GM12892 (cell line): ENCODE measurements at regions not wholly inside any gene's neighbourhood (a gene's known extent, or its start where the extent isn't known, plus 50 kb on each side); places are given as distances from the start of the nearest gene placed in this dataset.
"Not testable (repeated sequence)": the region's sequence is repeated elsewhere in the genome, so short reads cannot be mapped to it uniquely, and the experiment has no call there.

Experiments
- DNase-seq: peaks from one replicate; pipeline ENCODE4 v3.0.0; 2011; ENCODE audit not compliant: insufficient read length
- FAIRE-seq: peaks from 2 replicates; lab custom pipeline; 2011; peaks lifted over from hg19 to GRCh38; lab: Jason Lieb, UNC
- POLR2A ChIP-seq: IDR thresholded peaks from 2 replicates; pipeline ENCODE4 v1.6.1; 2011; ENCODE audit warnings: low read depth, low read length, control low read depth
- POLR2AphosphoS5 ChIP-seq: IDR thresholded peaks from 2 replicates; pipeline ENCODE4 v1.6.1; 2011; ENCODE audit warnings: low read depth, low read length, control low read depth
- TAF1 ChIP-seq: IDR thresholded peaks from 2 replicates; pipeline ENCODE4 v1.6.1; 2011; ENCODE audit warnings: low read depth, mild to moderate bottlenecking, control low read depth, low read length, borderline replicate concordance

GRCh38 chr4:37757761-37758160, 68.7 kb upstream of the PGM2 start:
- no peak for TF ChIP-seq POLR2A
- no peak for TF ChIP-seq POLR2AphosphoS5
- no peak for TF ChIP-seq TAF1
- DNase-seq (no peak), FAIRE-seq (no peak)

- TF ChIP-seq TAF1: no peak
- DNase-seq: no peak
- no peak for FAIRE-seq
Observed at GRCh38 chr4:37757121-37757520, 69.4 kb upstream of the PGM2 start.

- peak; percentile 76 for FAIRE-seq
- TF ChIP-seq POLR2A: no peak
- TF ChIP-seq TAF1: no peak
- TF ChIP-seq POLR2AphosphoS5: no peak
- DNase-seq: no peak
Observed at GRCh38 chr4:37754410-37755185, 68.4 kb upstream of the RELL1 start.

GRCh38 chr4:37749398-37749988, 63.3 kb upstream of the RELL1 start:
- FAIRE-seq (peak; percentile 9), DNase-seq (no peak)
- no peak for TF ChIP-seq TAF1
- TF ChIP-seq POLR2AphosphoS5: no peak
- TF ChIP-seq POLR2A: no peak

- DNase-seq: no peak
- FAIRE-seq: no peak
- TF ChIP-seq TAF1 (no peak), POLR2AphosphoS5 (no peak), POLR2A (no peak)
Observed at GRCh38 chr4:37748485-37748884, 62.3 kb upstream of the RELL1 start.

GRCh38 chr4:37747772-37748330, 61.7 kb upstream of the RELL1 start:
- TF ChIP-seq POLR2A (no peak), POLR2AphosphoS5 (no peak), TAF1 (no peak)
- DNase-seq (no peak), FAIRE-seq (no peak)

- not testable (repeated sequence) for DNase-seq, FAIRE-seq
Observed at GRCh38 chr4:37746852-37747251, 60.7 kb upstream of the RELL1 start.

- no peak for FAIRE-seq
- DNase-seq: no peak
- TF ChIP-seq TAF1: no peak
- no peak for TF ChIP-seq POLR2A
- TF ChIP-seq POLR2AphosphoS5: no peak
Observed at GRCh38 chr4:37745946-37746345, 59.8 kb upstream of the RELL1 start.

GRCh38 chr4:37742149-37742548, 56.0 kb upstream of the RELL1 start:
- DNase-seq (no peak), FAIRE-seq (no peak)
- TF ChIP-seq POLR2A: no peak
- no peak for TF ChIP-seq POLR2AphosphoS5
- TF ChIP-seq TAF1: no peak

GRCh38 chr4:37741564-37741963, 55.4 kb upstream of the RELL1 start:
- DNase-seq: no peak
- no peak for TF ChIP-seq POLR2AphosphoS5
- TF ChIP-seq POLR2A: no peak
- TF ChIP-seq TAF1: no peak
- no peak for FAIRE-seq

- no peak for FAIRE-seq
- TF ChIP-seq POLR2AphosphoS5 (no peak), TAF1 (no peak), POLR2A (no peak)
- no peak for DNase-seq
Observed at GRCh38 chr4:37740546-37740945, 54.4 kb upstream of the RELL1 start.

GRCh38 chr4:37737466-37737865, 51.3 kb upstream of the RELL1 start:
- TF ChIP-seq POLR2A (no peak), TAF1 (no peak), POLR2AphosphoS5 (no peak)
- FAIRE-seq (no peak), DNase-seq (no peak)
